Mesenchymal stem cell (in vitro differentiated cells and primary cell): ENCODE measurements at regions not wholly inside any gene's neighbourhood (a gene's known extent, or its start where the extent isn't known, plus 50 kb on each side); places are given as distances from the start of the nearest gene placed in this dataset.

ENCODE experiments used
- DNase-seq: peaks from one replicate; pipeline ENCODE4 v3.0.0-alpha.2; 2013
- H2AFZ ChIP-seq: one replicate; pipeline ENCODE4 v1.6.1; 2013; ENCODE audit warnings: low read depth, mild to moderate bottlenecking, control low read depth, inconsistent platforms, low read length, moderate library complexity
- H2AK5ac ChIP-seq: 2 replicates; pipeline ENCODE4 v1.6.1; 2013; ENCODE audit warnings: low read length, moderate library complexity, mild to moderate bottlenecking, inconsistent platforms; ENCODE audit not compliant: severe bottlenecking
- H2BK120ac ChIP-seq: one replicate; pipeline ENCODE4 v1.6.1; 2013; ENCODE audit warnings: low read depth, mild to moderate bottlenecking, inconsistent platforms, low read length, moderate library complexity
- H2BK12ac ChIP-seq, 2 experiments: one replicate each; pipeline ENCODE4 v1.6.1; 2013; ENCODE audit warnings: inconsistent platforms in 2 of 2, low read length in 2 of 2, mild to moderate bottlenecking in 2 of 2, moderate library complexity in 2 of 2, control low read depth in 1 of 2
- H2BK15ac ChIP-seq: one replicate; pipeline ENCODE4 v1.6.1; 2013; ENCODE audit warnings: mild to moderate bottlenecking, low read depth, inconsistent platforms; ENCODE audit not compliant: poor library complexity, severe bottlenecking
- H2BK5ac ChIP-seq: 2 replicates; pipeline ENCODE4 v1.6.1; 2013; ENCODE audit warnings: low read depth, mild to moderate bottlenecking, low read length, control low read depth, inconsistent platforms; ENCODE audit not compliant: poor library complexity, severe bottlenecking
- H3K14ac ChIP-seq, 2 experiments: one replicate each; pipeline ENCODE4 v1.6.1; 2013; ENCODE audit warnings: inconsistent platforms in 2 of 2, low read length in 2 of 2, control low read depth in 1 of 2, mild to moderate bottlenecking in 1 of 2, moderate library complexity in 1 of 2
- H3K18ac ChIP-seq, 2 experiments: one replicate each; pipeline ENCODE4 v1.6.1; 2013; ENCODE audit warnings: inconsistent platforms in 2 of 2, low read length in 2 of 2, control low read depth in 1 of 2, low read depth in 1 of 2, mild to moderate bottlenecking in 1 of 2
- H3K23ac ChIP-seq, 2 experiments: one replicate each; pipeline ENCODE4 v1.6.1; 2013; ENCODE audit warnings: inconsistent platforms in 2 of 2, low read length in 2 of 2, mild to moderate bottlenecking in 2 of 2, moderate library complexity in 2 of 2, control low read depth in 1 of 2
- H3K27ac ChIP-seq: 2 replicates; pipeline ENCODE4 v1.5.1; 2013; ENCODE audit warnings: mild to moderate bottlenecking, moderate library complexity, low read length, control low read depth, inconsistent platforms; ENCODE audit not compliant: poor library complexity, severe bottlenecking
- H3K27me3 ChIP-seq, 2 experiments: 2 replicates each; pipeline versions ENCODE4 v1.6.1 to v1.7.0; 2013; ENCODE audit warnings: low read length in 2 of 2, mild to moderate bottlenecking in 2 of 2, moderate library complexity in 2 of 2, control low read depth in 1 of 2, inconsistent platforms in 1 of 2; ENCODE audit not compliant: control insufficient read depth in 1 of 2, insufficient read depth in 1 of 2
- H3K36me3 ChIP-seq, 2 experiments: 2 replicates each; pipeline versions ENCODE4 v1.6.1 to v1.7.0; 2013; ENCODE audit warnings: low read length in 2 of 2, control low read depth in 1 of 2, inconsistent platforms in 1 of 2, low read depth in 1 of 2, mild to moderate bottlenecking in 1 of 2; ENCODE audit not compliant: insufficient read depth in 2 of 2, control insufficient read depth in 1 of 2
- H3K4ac ChIP-seq, 2 experiments: one replicate each; pipeline ENCODE4 v1.6.1; 2013; ENCODE audit warnings: inconsistent platforms in 2 of 2, low read length in 2 of 2, mild to moderate bottlenecking in 2 of 2, moderate library complexity in 2 of 2, control low read depth in 1 of 2, low read depth in 1 of 2
- H3K4me1 ChIP-seq: 2 replicates; pipeline ENCODE4 v1.6.1; 2013; ENCODE audit warnings: low read depth, low read length, control low read depth; ENCODE audit not compliant: control insufficient read depth, insufficient read depth
- H3K4me2 ChIP-seq: 2 replicates; pipeline ENCODE4 v1.6.1; 2013; ENCODE audit warnings: low read length, mild to moderate bottlenecking, inconsistent platforms; ENCODE audit not compliant: poor library complexity, severe bottlenecking
- H3K4me3 ChIP-seq, 2 experiments: 2 replicates each; pipeline versions ENCODE4 v1.5.1 to v1.7.0; 2013; ENCODE audit warnings: low read length in 2 of 2, mild to moderate bottlenecking in 2 of 2, control low read depth in 1 of 2, low read depth in 1 of 2; ENCODE audit not compliant: insufficient read depth in 1 of 2
- H3K79me1 ChIP-seq: replicated peaks from 2 replicates; pipeline ENCODE4 v1.6.1; 2013; ENCODE audit warnings: mild to moderate bottlenecking, control low read depth, low read length, inconsistent platforms; ENCODE audit not compliant: poor library complexity, severe bottlenecking
- H3K9ac ChIP-seq: 2 replicates; pipeline ENCODE4 v1.7.0; 2013; ENCODE audit warnings: mild to moderate bottlenecking, low read length, moderate library complexity
- H3K9me3 ChIP-seq: 2 replicates; pipeline ENCODE4 v1.7.0; 2013; ENCODE audit warnings: mild to moderate bottlenecking, low read length; ENCODE audit not compliant: control insufficient read depth
- H4K8ac ChIP-seq: one replicate; pipeline ENCODE4 v1.6.1; 2013; ENCODE audit warnings: inconsistent platforms, mild to moderate bottlenecking, low read length, moderate library complexity
- H4K91ac ChIP-seq: one replicate; pipeline ENCODE4 v1.6.1; 2013; ENCODE audit warnings: mild to moderate bottlenecking, low read length, inconsistent platforms
- WGBS: methylation state at CpG from one replicate; pipeline ENCODE4 v1.1.7; 2013; ENCODE audit warnings: mixed read lengths; 5-methylcytosine and 5-hydroxymethylcytosine counted together

- H3K36me3 ChIP-seq = no peaks in the 10 kb centered on the region
- no peak overlapping the region for H3K18ac ChIP-seq
- DNase-seq = no peak
- no peak overlapping the region for H3K14ac ChIP-seq
- no peak overlapping the region for H2BK120ac ChIP-seq
- no peak overlapping the region for H3K9ac ChIP-seq
- no peaks in the 10 kb centered on the region for H3K4me1 ChIP-seq
- H3K4me2 ChIP-seq = no peak overlapping the region
- no peak overlapping the region for H2BK15ac ChIP-seq
- no peaks in the 10 kb centered on the region for H3K9me3 ChIP-seq
- H2AK5ac ChIP-seq = no peak overlapping the region
- H3K4ac ChIP-seq = no peak overlapping the region
- no peak overlapping the region for H2BK5ac ChIP-seq
- no peaks in the 10 kb centered on the region for H3K79me1 ChIP-seq
- H2AFZ ChIP-seq = no peak overlapping the region
- no peak overlapping the region for H4K8ac ChIP-seq
- WGBS = 53% methylated on average over 5 of the region's 5 CpGs
- no peaks in the 10 kb centered on the region for H3K27me3 ChIP-seq
- H3K27ac ChIP-seq = no peak overlapping the region
- H3K4me3 ChIP-seq = no peak overlapping the region
- no peak overlapping the region for H2BK12ac ChIP-seq
- H3K23ac ChIP-seq = no peak overlapping the region
- H4K91ac ChIP-seq = no peak overlapping the region
Observed at GRCh38 chr16:48895142-48895541, 285.2 kb upstream of the N4BP1 start.

- Histone ChIP-seq H3K4me2 (no peak overlapping the region), H3K27me3 (no peaks in the 10 kb centered on the region), H2BK120ac (no peak overlapping the region), H3K14ac (no peak overlapping the region), H3K9me3 (no peaks in the 10 kb centered on the region), H4K8ac (no peak overlapping the region), H3K23ac (no peak overlapping the region), H4K91ac (no peak overlapping the region), H2AK5ac (no peak overlapping the region), H3K4ac (no peak overlapping the region), H3K4me1 (no peaks in the 10 kb centered on the region), H3K9ac (no peak overlapping the region), H2BK5ac (no peak overlapping the region), H3K79me1 (no peaks in the 10 kb centered on the region), H2BK15ac (no peak overlapping the region), H3K27ac (no peak overlapping the region), H3K36me3 (no peaks in the 10 kb centered on the region), H2AFZ (no peak overlapping the region), H2BK12ac (no peak overlapping the region), H3K4me3 (no peak overlapping the region), H3K18ac (no peak overlapping the region)
- DNase-seq = no peak
- 94% methylated on average over 2 of the region's 2 CpGs for WGBS
Observed at GRCh38 chr16:48892893-48893292, 282.9 kb upstream of the N4BP1 start.

GRCh38 chr16:48887646-48888210 lies 277.7 kb upstream of the N4BP1 start:
- Histone ChIP-seq H3K79me1 (no peaks in the 10 kb centered on the region), H3K4ac (no peak overlapping the region), H3K18ac (no peak overlapping the region), H3K36me3 (no peaks in the 10 kb centered on the region), H3K4me1 (no peaks in the 10 kb centered on the region), H3K23ac (no peak overlapping the region), H4K8ac (no peak overlapping the region), H2BK5ac (no peak overlapping the region), H2BK120ac (no peak overlapping the region), H2BK15ac (no peak overlapping the region), H2AFZ (no peak overlapping the region), H3K9ac (no peak overlapping the region), H3K14ac (no peak overlapping the region), H4K91ac (no peak overlapping the region), H3K4me3 (no peak overlapping the region), H3K9me3 (no peaks in the 10 kb centered on the region), H3K4me2 (no peak overlapping the region), H3K27me3 (no peaks in the 10 kb centered on the region), H3K27ac (no peak overlapping the region), H2AK5ac (no peak overlapping the region), H2BK12ac (no peak overlapping the region)
- WGBS = 46% methylated on average over 8 of the region's 9 CpGs
- no peak for DNase-seq

DNA sequence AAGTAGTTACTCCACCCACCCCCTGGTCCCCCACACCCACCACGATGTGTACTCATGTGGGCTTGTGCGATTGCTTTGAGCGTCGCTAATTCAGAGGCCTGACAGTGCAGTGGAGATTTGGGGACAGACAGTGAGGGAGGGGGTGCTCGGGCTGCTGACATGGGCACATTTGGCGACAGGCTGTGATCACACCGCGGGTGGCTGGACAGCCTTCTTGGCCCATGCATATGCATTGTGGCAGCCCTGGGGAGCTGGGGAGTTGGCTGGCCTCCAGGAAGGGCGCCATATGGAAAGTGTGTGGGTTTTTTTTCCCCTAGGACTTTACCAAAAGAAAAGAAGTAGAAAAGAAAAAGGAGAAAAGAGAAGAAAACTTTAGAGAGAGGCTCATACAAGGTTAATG lies 275.5 kb upstream of the N4BP1 start:
- WGBS = 71% methylated on average over 9 of the region's 9 CpGs
- Histone ChIP-seq H3K4me2 (no peak overlapping the region), H3K18ac (no peak overlapping the region), H2BK12ac (no peak overlapping the region), H3K9ac (no peak overlapping the region), H2AFZ (no peak overlapping the region), H3K79me1 (no peaks in the 10 kb centered on the region), H2BK120ac (no peak overlapping the region), H4K91ac (no peak overlapping the region), H4K8ac (no peak overlapping the region), H3K9me3 (no peaks in the 10 kb centered on the region), H3K4me1 (no peaks in the 10 kb centered on the region), H3K36me3 (no peaks in the 10 kb centered on the region), H3K14ac (no peak overlapping the region), H3K23ac (no peak overlapping the region), H3K4me3 (no peak overlapping the region), H2AK5ac (no peak overlapping the region), H3K27ac (no peak overlapping the region), H3K4ac (no peak overlapping the region), H3K27me3 (no peaks in the 10 kb centered on the region), H2BK5ac (no peak overlapping the region), H2BK15ac (no peak overlapping the region)
- no peak for DNase-seq
